HT-29 (cell line): ENCODE measurements at regions not wholly inside any gene's neighbourhood (a gene's known extent, or its start where the extent isn't known, plus 50 kb on each side); places are given as distances from the start of the nearest gene placed in this dataset.
"Not testable (repeated sequence)": the region's sequence is repeated elsewhere in the genome, so short reads cannot be mapped to it uniquely, and the experiment has no call there.

Source experiments
- DNase-seq: peaks from one replicate; pipeline ENCODE4 v3.0.0-alpha.2; 2015; ENCODE audit warnings: low spot score

DNA sequence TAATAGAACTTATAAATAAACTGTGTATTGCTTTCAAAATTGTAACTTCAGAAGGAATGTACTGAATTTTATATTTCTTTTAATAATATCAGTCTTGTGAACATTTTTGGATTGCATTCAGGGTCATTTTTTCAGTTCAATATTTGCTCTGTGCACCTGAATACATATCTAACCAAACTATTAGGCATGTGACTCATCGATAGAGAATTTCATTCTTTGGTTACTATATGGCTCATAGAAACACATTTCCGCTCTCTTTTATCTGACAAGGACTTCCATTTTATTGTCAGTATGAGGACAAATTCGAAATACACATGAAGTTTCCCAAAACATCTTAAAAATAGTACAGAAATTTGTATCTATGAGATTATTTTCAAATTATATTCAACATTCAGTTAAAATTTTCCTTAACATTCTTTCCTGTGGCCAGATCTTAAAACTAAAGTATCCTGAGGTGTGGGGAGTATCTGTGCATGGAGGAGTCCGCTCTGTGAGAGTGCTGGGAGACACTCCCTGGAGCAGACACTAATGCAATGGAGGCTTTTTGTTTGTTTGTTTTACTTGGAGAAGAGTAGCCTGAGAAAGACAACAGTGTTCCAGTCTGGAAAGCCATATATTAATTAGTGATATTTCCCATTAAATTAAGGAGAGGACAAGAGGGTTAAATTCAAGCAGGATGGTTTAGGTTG is 483.6 kb downstream of the PCDH20 start:
- DNase-seq = peak; percentile 54

GRCh38 chr13:60925686-60926085 is 490.0 kb downstream of the PCDH20 start:
- DNase-seq = no peak

GRCh38 chr13:60924856-60925255 is 490.8 kb downstream of the PCDH20 start:
- no peak for DNase-seq

DNA sequence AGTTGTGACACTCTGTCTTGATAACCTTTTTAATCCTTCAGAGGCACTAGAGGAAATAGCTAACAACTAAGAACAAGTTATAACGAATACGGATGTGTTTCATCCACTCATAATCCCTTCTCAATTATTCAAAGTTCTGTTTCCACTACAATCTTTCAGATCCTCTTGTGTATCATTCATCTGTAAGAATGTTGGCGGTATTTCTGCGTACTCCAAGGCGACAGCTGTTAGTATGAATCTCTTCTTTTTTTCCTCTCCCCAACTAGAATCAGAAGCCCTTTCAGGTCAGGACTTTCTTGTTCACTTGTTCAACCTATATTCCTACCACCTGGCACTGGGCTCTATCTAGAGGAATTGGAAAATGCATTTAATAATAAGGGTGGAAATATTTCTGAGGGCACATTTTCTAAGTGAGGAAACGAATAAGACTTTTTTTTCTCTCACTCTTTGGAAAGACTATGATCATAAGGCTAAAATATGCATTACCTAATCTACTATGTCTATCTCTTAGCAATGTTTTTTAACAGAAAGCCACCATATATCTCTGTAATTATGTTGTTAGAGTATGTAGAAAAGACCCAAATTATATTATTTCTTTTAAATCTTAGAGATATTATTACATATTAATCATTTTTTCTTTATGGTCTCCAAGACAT is 492.9 kb downstream of the PCDH20 start:
- no peak for DNase-seq

DNA sequence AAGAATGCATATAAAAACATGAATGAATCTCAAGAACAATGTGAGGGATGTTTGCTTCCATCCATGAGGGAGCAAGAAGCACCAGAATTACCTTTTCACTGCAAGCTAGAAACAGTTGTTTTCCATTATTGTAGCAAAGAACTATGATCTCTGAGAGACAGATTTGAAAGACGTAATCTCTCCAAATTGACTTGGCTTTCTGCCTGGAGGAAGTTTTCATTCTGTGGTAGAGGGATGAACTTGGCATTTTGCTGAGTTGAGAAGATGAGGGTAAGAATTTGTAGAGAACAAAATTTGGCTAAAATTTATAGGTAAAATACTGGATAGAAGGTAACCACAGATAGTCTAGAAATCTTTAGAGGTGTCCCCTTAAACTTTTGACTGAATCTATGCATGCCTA is 496.8 kb downstream of the TDRD3 start:
- DNase-seq = no peak

GRCh38 chr13:60887711-60888110 is 490.7 kb downstream of the TDRD3 start:
- no peak for DNase-seq

DNA sequence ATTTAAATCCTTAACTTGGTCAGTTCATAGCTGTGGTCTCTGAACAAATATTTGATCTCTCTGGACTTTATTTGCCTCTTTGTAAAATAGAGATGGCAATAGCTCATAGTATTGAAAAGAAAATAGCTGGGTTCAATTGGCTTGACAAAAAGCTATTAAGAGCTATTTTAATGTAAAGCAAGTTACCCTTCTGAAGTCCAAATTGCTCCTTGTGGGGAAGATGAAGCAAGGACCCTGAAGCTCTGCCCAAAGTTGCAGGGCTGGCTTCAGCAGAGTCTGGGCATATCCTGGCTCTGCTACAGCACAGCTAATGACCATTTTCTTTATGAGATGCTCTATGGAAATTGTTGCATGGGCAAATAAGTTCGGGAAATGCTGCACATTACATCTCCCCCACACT is 484.5 kb downstream of the TDRD3 start:
- DNase-seq = no peak

DNA sequence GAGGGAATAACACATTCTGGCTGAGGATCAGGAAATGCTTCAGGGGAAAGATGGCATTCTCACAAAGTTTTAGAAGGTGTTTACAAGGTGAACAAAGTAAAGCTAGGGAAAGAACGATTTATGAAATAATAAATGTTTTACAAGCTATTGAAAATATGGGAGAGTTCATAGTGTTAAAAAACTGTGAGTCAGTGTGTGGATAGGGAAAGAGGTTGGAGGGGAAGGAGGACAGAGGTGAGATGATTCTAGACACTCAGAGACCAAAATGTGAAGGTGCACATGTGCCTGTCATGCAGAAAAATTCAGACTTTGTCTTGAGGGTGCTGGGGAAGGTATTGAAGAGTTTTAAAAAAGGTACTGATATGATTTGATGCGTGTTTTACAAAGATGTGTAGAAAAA is 476.1 kb downstream of the TDRD3 start:
- DNase-seq = no peak

GRCh38 chr13:60869941-60870613 is 473.1 kb downstream of the TDRD3 start:
- no peak for DNase-seq

GRCh38 chr13:60869225-60869624 is 472.2 kb downstream of the TDRD3 start:
- DNase-seq = no peak

- DNase-seq = no peak
Observed at GRCh38 chr13:60862036-60862435, 465.0 kb downstream of the TDRD3 start.

- no peak for DNase-seq
Observed at GRCh38 chr13:60857698-60858097, 460.7 kb downstream of the TDRD3 start.

GRCh38 chr13:60852886-60853285 is 455.9 kb downstream of the TDRD3 start:
- no peak for DNase-seq

DNA sequence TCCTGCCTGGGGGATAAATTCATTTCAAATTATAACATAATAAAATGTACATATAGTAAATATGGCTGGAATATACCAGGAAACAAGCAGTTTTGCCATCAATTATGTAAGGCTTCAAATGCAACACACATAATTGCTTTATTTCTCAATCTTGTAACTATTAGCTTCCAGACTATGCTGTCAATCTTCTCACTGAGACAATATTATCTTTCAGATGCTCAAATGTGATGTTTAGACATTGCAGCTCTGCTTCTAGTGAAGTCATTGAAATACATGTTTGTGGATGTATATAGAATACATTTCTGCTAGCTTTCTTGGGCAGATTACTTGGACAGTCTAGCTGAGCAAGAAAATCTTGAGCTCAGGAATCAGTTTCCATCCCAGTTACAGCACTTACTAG is 454.4 kb downstream of the TDRD3 start:
- DNase-seq = no peak

DNA sequence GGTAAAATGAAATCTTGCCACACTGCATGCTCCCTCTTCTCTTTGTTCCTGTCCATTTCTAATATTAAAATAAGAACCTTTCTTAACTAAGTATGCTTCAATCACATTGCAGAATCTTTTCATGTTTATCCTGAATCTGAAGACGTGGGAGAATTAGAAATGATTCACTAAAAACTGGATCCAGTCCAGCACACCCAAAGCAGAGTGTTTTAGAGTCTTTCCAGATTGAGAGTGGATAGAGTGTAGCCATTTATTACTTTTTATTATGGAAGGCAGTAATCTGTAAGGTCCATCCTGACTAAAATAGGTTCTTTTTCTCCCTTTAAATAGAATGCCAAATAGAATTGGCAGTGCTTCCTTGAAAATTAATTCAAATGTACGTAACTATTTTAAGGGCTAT is 453.5 kb downstream of the TDRD3 start:
- DNase-seq = no peak

GRCh38 chr13:60838581-60838980 is 441.6 kb downstream of the TDRD3 start:
- no peak for DNase-seq

- DNase-seq = no peak
Observed at GRCh38 chr13:60837806-60838205, 440.8 kb downstream of the TDRD3 start.

DNA sequence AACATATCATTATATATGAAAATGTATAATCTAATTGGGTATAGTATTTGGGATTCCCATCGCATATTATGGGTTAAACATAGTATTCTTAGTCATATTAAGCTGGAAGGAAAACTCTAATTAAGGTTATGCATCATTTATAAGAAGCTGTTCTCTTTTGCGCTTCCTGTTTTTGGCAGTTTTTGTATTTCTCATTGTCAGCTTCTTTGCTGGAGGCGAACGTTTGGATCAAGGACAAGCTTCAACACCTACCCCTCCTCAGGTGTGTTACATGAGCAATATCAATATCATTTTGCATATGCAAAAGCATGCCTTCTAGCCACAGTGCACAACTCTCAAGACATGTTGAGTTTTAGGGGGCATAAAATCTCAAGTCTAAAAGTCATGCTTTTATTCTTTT is 439.8 kb downstream of the TDRD3 start:
- DNase-seq = no peak

- no peak for DNase-seq
Observed at GRCh38 chr13:60811581-60811980, 414.6 kb downstream of the TDRD3 start.

DNA sequence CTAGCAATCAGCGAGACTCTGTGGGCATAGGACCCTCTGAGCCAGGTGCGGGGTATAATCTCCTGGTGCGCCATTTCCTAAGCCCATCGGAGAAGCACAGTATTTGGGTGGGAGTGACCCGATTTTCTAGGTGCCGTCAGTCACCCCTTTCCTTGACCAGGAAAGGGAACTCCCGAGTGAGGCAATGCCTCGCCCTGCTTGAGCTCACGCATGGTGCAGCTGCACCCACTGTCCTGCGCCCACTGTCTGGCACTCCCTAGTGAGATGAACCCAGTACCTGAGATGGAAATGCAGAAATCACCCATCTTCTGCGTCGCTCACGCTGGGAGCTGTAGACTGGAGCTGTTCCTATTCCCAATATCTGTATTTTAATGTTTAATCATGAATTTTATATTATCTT is 408.6 kb downstream of the TDRD3 start:
- not testable (repeated sequence) for DNase-seq

DNA sequence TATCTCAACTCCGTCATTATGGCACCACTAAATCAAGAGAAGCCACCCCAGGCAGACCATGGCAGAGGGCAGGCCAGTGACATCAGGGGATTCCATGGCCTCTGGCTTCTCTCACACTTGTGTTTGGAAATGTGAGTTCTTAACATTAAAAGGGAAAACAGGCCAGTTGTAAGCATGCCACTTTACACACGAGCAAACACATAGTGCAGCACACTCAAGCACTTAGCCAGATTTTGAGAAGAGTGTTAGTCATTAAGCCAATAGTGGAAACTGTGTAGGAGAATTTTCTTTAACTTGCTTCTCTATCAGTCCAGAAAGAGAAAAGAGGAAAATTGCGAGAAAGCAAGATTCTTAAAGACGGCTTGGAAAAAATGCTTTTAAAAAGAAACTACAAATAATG is 401.5 kb downstream of the TDRD3 start:
- DNase-seq = no peak

DNA sequence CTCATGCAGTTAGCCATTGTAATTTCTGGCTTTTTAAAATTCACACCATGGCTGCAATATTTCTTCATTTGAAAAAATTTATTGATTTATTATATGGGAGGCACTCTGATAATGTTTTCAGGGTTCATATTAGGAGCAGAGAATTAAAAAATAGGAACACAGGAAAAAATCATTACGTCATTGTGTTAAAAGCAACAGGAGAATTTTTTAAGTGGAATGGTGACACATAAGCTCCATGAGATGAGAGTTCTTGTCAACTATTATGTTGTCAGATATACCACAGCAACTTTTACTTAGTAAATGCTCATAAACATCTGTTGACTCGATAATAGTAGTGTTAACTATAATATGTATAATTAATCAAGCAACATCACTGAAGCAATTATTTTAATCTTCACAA is 400.1 kb downstream of the TDRD3 start:
- no peak for DNase-seq

- no peak for DNase-seq
Observed at GRCh38 chr13:60794751-60795150, 397.7 kb downstream of the TDRD3 start.
